GM19023 (cell line): ENCODE measurements at regions not wholly inside any gene's neighbourhood (a gene's known extent, or its start where the extent isn't known, plus 50 kb on each side); places are given as distances from the start of the nearest gene placed in this dataset.
"Not testable (repeated sequence)": the region's sequence is repeated elsewhere in the genome, so short reads cannot be mapped to it uniquely, and the experiment has no call there.

Source experiments
- ATAC-seq: cut with Tn5 transposase; IDR thresholded peaks from one replicate; pipeline ENCODE4 v1.9.1; 2021; ENCODE audit warnings: mild to moderate bottlenecking, moderate library complexity; ENCODE audit not compliant: unreplicated experiment

GRCh38 chr5:100641833-100642232 lies 106.7 kb downstream of the FAM174A start:
- no peak for ATAC-seq

DNA sequence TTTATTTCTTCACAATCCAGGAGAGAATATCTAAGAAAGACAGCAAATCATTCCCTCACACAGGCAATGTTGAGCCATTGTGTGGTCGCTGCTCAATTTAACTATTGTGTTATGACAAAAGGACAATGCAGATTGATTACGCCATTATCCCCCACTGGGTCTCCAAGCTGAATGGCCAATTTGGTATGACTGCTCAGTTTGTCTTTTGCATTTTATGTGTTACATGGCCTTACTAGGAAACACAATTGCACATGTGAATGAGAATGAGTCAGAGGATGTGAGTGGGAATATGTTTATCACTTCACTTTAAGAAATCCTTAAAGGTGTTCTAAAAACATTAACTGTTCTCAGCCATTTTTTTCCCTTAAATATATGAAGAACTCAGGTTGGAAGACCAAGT lies 108.3 kb downstream of the FAM174A start:
- no peak for ATAC-seq

DNA sequence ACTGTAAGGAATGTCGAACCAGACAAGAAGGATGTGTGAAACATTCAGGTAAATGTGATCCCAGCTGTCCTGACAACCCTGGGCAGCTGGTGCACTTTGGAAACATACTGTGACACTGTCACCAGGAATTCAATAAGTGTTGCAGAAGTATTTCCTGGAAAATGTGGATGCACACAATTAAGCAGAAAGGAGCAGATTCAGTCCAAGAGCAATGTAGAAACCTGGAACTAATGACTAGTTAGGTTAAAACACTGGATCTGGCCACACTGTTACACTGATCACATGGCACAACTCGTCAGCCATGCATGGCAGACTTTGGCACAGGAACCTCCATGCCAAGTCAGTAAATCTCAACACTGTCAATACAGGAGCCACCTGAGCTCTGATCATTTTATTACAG lies 109.0 kb downstream of the FAM174A start:
- no peak for ATAC-seq

GRCh38 chr5:100644776-100645175 lies 109.6 kb downstream of the FAM174A start:
- ATAC-seq = no peak

DNA sequence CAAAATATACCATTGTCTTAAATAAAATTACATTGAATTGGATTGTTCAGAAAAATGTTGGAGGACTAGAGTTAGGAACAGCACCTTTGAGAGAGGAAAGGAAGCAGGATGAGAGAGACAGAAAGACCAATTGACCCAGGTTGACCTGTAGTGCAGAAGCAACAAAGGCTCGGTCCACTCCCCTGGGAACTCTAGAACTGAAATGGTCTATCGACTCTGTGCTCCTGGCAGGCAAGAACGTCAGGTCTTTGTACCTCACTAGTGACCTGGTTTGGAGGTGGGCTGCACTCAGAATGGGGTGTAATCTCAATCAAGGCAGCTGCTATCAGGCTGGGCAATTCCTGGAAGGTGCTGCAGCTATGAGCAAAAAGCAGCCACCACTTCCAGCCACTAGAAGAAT lies 110.8 kb downstream of the FAM174A start:
- ATAC-seq = no peak

GRCh38 chr5:100646691-100647090 lies 111.5 kb downstream of the FAM174A start:
- no peak for ATAC-seq

GRCh38 chr5:100647461-100648230 lies 112.5 kb downstream of the FAM174A start:
- peak; percentile 78 for ATAC-seq

GRCh38 chr5:100654895-100655294 lies 119.7 kb downstream of the FAM174A start:
- no peak for ATAC-seq

GRCh38 chr5:100656771-100657170 lies 121.6 kb downstream of the FAM174A start:
- not testable (repeated sequence) for ATAC-seq

DNA sequence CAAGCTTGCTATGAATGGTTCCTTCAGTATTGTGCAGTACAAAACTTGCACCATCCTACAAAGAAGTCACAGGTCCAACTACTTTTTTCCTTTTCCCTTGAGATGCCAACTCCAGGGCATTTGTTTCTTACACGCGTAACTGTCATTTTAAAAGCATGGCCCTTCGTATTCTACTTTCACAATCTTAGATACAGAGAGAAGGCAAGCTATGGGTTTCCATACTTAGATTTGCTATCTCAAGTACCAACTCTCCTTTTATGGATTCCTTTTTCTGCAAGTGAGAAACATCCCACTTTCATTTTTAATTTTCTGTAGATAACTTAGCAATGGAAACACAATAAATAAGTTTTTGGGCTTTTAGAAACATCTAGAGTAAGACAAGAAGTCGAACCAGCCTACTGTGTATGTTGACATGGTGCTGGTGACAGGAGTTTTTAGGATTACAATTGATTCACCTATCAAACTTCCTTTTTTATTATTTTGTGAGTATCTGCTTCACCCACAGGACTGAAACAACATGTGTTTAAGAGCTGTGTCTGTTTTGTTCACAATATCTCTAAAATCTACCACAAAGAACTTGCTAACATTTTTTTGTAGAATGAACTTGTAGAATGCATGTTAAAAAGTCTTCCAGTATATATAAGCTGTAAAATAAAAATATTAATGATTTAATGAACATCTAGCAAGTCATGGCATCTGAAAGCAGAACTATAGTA lies 124.1 kb downstream of the FAM174A start:
- no peak for ATAC-seq

- ATAC-seq = no peak
Measured at GRCh38 chr5:100664140-100664539, 129.0 kb downstream of the FAM174A start.

GRCh38 chr5:100667161-100667630 lies 132.0 kb downstream of the FAM174A start:
- ATAC-seq = peak; percentile 54

DNA sequence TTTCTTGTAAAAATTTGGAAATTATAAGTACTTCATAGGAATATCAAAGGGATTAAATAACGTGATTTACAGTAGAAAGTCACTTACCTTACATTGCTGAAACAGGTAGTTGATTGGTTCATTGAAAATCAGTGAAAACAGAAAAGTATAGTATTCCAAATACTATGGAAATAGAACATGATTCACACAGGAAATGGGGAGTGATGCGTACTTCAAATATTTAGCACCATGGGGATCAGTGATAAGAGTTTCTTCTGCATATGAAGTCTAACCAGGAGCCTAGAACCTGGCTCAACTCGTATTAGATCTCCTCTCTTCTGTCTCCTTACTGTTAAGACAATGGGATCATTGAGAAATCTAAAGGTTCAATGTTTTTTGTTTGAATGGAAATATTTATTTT lies 133.3 kb downstream of the FAM174A start:
- no peak for ATAC-seq

DNA sequence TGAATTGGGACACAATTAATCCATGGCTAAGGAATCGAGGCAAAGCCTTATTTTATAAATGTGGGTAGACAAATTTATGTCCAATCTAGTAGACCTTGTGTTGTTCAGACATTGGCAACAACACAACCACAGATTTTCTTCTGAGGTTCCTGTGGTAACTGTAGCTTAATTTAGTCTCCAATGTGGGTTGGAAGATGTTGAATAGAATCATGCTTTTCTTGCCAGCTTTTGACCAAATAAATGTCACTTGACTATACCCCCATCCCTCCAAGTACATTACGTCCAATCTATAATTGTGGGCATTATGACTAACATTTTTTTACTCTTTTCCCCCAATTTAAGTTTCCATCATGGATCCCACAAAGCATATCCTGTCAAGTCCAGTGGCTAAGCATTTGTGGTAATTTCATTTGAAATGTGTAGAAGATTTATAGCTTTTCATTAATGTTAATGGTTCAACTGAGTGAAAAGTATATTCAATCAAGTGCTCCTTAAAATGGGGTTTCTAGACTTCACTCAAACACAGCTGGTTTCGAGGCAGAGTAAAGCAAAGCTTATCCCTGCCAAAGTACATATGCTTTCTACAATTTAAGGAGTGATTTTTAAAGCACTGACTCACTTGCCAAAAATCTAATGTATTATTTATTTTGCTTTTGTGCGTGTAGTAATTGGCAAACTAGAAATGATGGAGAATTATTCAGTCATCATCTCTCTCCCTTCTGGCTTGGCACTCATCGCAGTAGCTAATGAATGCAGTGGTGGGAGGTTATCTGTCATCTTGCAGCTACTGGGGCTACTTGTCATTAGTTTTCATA lies 141.8 kb downstream of the FAM174A start:
- no peak for ATAC-seq

DNA sequence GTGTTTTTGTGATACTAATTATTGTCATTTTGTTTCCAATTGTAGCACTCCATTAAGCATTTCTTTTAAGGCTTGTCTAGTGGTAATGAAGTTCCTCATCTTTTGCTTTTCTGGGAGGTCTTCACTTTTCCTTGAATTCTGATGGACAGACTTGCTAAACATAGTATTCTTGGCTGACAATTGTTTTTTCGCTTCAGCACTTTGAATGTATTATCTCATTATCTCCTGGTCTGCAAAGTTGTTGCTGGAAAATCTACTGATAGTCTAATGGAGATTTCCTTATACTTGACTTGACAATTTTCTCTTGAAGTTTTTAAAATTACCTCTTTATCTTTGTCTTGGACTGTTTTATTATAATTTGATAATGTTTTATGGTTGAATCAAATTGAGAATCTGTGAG lies 147.5 kb downstream of the FAM174A start:
- no peak for ATAC-seq

DNA sequence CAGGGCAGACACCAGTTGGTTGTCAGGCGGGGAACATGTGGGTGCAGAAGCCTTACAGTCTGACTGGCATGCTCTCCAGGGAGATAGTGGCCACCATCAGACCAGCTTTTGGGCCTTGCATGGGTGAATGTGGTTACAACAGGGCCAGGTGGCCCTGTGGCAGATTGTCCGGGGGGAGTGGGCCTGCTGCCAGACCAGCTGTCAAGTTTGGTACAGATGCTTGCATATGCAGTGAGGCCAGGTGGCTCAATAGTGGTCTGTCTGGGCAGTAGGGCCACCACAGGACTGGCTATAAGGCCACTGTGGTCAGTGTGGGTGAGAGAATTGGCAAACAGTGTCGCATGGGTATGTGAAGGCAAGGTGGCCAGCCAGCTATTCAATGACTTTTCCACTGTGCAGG lies 148.7 kb downstream of the FAM174A start:
- no peak for ATAC-seq

DNA sequence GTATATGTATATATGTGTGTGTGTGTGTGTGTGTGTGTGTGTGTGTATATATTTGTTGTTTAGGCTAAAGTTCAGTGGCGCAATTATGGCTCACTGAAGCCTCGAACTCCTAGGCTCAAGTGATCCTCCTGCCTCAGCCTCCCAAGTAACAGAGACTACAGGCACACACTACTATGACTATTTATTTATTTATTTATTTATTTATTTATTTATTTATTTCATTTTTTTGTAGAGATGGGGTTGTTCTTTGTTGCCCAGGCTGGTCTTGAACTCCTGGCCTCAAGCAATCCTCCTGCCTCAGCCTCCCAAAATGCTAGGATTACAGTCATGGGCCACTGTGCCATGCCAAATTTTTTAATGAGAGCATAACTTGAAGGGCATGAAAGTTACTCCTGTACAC lies 149.9 kb downstream of the FAM174A start:
- ATAC-seq = not testable (repeated sequence)

DNA sequence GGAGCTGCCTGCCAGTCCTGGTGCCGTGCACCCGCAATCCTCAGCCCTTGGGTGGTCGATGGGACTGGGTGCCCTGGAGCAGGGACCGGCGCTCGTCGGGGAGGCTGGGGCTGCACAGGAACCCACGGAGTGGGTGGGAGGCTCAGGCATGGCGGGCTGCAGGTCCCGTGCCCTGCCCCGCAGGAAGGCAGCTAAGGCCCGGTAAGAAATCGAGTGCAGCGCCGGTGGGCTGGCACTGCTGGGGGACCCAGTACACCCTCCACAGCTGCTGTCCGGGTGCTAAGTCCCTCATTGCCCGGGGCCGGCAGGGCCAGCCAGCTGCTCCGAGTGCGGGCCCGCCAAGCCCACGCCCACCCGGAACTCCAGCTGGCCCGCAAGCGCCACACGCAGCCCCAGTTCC lies 153.7 kb downstream of the FAM174A start:
- ATAC-seq = not testable (repeated sequence)

DNA sequence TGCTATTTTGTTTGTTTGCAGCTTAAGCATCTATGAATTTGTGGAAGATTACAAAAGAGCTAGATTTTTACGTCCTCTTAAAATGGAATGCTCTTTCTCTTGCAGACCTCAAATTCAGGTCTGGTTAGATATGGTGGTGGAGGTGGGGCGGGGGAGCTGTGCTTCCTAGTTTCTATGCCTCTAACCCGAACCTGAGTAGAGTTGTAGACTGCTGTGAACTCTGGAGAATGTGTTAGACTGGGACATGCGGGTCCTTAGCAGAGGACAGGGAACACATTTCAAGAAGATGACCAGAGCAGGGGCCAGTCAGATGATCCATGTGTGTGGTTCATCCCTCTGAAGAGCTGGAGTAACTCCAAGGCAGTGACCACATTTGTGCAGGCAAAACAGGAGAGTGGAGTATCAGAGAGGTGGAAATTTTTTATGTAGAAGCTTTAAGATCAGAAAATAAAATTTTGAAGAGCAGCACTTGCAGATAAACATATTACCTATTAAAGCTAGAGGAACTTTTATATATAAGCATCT lies 154.9 kb downstream of the FAM174A start:
- ATAC-seq = no peak

GRCh38 chr5:100691085-100691484 lies 155.9 kb downstream of the FAM174A start:
- no peak for ATAC-seq

- no peak for ATAC-seq
Measured at GRCh38 chr5:100691548-100691947, 156.4 kb downstream of the FAM174A start.
